Stromal cell of bone marrow (primary cell): ENCODE measurements at regions not wholly inside any gene's neighbourhood (a gene's known extent, or its start where the extent isn't known, plus 50 kb on each side); places are given as distances from the start of the nearest gene placed in this dataset.

ENCODE experiments used
- DNase-seq: peaks from one replicate; pipeline ENCODE4 v3.0.0-alpha.2; 2012; ENCODE audit warnings: low read depth

DNA sequence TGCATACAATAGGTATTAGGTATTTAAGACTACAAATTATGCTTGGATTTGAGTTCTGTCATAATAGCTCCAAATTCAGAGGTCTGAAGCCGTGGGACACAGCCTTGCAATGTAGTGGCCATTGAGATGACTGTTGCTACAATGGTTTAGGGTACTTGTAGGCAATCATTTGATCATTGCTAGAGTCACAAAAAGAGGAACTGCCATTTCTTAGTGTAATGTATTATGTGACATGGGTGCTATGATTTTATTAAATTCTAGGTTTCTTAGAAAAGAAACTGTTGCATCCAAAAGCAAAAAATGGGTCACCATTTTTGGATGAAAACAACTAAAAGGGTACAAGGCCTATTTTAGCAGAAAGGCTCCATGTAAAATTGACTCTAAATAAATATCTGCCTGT lies 129.9 kb upstream of the ZNF644 start:
- no peak for DNase-seq

- DNase-seq: no peak
Observed at GRCh38 chr1:91148641-91149069, 126.8 kb upstream of the ZNF644 start.

DNA sequence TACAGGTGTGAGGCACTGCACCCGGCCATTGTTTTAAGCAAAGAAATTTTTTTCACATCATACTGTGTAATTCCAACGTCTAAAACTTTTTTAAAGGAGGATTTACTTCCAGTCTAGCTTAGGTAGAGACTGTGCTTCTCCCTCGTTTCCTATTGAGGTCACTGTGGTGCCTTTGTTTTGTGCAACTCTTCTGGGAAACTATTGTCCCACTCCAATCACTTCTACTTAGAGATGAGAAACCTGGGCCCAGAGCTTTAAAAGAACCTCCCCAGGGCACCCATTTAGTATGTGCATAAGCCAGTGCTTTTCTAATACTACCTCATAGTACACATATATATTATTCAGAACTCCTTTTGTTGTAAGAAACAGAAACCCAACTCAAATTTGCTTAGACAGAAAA lies 120.0 kb upstream of the ZNF644 start:
- DNase-seq: no peak

GRCh38 chr1:91138959-91139358 lies 117.1 kb upstream of the ZNF644 start:
- no peak for DNase-seq

- DNase-seq: no peak
Observed at GRCh38 chr1:91137173-91137852, 115.5 kb upstream of the ZNF644 start.

GRCh38 chr1:91135799-91136198 lies 114.0 kb upstream of the ZNF644 start:
- DNase-seq: no peak

DNA sequence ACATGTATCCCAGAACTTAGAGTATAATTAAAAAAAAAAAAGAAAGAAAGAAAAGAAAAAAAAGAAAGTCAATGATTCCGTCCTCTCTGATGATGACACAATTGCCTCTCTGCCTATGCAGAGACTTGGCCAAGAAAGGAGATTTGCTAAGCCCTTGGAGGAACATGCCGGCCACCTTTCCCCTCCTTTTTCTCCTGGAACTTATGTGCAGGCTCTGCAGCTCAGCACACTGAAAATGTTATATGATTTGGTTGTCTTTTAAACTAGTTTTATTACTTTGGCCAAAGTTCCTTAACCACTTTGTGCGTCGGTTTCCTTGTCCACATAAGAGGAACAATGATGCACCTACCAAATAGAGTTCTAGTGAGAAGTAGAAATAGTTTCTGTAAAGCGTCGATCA lies 111.4 kb upstream of the ZNF644 start:
- DNase-seq: no peak

DNA sequence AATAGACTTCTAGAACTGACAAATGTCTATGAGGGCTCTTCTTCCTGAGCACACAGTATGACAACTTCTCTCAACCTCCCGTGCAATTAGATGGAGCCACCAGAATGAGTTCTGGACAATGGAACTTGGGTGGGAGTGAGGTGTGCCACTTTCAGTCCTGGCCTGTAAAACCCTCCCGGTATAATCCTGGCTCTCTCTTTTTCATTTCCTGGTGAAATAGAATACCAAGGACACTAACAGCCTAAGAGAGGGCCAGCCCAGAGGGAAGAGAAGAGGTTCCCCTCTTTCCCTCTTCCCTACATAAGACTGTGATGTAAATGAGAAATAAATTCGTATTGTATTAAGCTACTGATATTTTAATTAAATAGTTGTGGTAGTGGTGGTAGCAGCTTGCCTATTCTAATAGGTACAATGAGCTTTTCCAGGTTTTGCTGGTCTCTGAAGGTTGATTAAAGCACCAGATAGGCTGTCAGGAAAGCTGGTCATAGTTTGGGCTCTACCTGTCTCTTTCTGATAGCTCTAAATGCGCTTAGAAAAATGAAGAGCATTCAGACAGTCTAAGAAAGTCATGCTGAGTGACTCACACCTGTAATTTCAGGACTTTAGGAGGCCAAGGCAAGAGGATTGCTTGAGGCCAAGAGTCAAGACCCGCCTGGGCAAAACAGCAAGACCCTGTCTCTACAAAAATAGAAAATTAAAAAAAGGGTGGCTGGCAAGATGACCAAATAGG lies 108.6 kb upstream of the ZNF644 start:
- DNase-seq: no peak

DNA sequence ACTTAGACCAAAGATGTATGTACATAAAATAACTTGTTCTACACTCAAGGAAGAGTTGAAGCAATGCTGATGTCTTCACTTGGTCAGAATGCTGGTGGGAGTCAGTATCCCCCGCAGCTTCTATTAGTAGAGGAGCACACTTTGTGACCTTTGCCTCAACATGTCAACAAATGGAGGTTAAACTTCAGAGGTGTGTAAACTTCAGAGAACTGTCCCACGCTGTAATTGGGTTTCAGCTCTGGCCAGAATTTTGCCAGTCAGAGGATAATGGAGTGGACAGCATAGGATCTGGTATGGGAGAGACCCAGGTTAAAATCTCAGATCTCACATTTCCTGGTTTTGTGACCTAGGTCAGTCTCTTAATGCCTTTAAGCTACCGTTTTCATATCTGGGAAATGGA lies 107.6 kb upstream of the ZNF644 start:
- DNase-seq: no peak

- no peak for DNase-seq
Observed at GRCh38 chr1:91129017-91129416, 107.2 kb upstream of the ZNF644 start.

GRCh38 chr1:91124989-91125417 lies 103.2 kb upstream of the ZNF644 start:
- no peak for DNase-seq

DNA sequence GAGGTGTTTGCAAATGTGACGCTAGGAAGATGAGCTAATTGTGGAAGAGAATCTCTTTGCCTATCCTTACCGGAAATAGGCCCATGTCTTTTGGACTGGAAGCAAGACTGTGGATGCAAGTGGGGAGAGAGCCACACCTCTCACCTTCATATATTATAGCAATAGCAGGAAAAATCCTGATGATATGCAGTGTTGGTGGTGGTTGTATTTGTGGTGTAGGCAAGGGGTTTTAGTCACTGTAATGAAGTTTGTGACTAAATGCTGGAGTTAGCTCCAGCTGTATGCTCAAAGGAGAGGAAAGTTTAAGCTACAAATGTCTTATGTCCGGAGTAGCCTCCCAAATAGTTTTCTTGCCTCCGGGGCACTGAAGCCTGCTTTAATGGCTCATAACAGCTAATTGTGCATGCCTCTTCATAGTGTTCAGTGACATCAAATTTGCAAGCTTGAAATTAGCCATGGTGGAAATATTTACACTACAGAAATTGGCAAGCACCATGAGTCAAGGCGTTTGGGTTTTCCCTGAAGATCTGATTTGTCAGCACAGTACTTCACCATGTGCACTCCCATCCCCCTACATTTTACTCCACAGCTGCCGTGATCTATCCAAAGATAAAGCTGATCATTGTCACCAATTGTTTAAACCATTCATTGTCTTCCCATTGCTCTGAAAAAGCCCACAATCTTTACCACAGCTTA lies 102.6 kb upstream of the ZNF644 start:
- no peak for DNase-seq

DNA sequence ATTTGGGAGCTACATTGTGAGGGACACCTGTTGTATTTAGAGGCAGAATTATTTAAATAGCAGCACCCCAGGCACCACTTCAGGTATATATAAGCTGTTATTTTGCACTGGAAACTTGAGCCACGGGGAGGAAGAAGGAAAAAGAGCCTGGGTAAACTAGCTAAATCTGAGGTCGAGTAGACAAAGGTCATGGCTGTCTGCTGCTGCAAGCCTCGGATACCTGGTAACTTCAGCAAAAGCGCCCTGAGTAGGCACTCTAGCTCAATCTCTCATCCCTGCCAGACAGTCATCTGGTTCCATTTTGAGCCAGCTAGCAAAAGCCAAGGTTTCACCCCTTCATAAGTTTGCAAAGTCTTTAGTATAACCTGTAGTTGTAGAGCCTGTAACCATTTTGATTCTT lies 101.9 kb upstream of the ZNF644 start:
- DNase-seq: no peak

- no peak for DNase-seq
Observed at GRCh38 chr1:91123319-91123718, 101.5 kb upstream of the ZNF644 start.

DNA sequence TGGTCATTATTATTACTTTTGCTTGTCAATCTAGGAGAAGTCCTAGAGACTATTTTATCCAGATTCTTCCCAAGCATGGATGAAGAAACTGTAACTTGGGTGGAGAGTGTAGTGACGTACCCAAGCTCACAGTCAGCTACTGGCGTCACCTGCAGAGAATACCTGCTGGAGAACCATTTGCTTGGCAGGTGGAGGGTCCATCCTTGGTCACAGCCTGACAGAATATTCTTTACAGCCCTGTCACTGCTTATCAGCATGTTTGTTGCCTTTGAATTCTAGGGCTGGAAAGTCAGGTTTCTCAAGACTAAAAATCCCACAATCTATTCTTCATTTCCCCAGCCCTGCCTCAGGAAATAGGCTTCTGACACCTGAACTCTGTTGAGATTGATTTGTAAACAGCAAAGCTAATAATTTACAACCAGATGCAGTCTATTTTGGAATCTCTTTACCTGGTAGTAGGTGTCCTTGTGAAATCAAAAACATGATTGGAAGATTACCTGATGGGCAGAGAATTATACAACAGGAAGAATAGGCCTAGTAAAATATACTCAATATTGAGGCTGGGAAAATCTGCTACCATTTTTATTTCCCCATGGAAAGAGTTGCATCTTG lies 100.4 kb upstream of the ZNF644 start:
- DNase-seq: no peak

GRCh38 chr1:91121366-91121765 lies 99.5 kb upstream of the ZNF644 start:
- no peak for DNase-seq

- DNase-seq: no peak
Observed at GRCh38 chr1:91120936-91121335, 99.1 kb upstream of the ZNF644 start.

- no peak for DNase-seq
Observed at GRCh38 chr1:91120421-91120820, 98.6 kb upstream of the ZNF644 start.

GRCh38 chr1:91104712-91105111 lies 82.9 kb upstream of the ZNF644 start:
- no peak for DNase-seq

DNA sequence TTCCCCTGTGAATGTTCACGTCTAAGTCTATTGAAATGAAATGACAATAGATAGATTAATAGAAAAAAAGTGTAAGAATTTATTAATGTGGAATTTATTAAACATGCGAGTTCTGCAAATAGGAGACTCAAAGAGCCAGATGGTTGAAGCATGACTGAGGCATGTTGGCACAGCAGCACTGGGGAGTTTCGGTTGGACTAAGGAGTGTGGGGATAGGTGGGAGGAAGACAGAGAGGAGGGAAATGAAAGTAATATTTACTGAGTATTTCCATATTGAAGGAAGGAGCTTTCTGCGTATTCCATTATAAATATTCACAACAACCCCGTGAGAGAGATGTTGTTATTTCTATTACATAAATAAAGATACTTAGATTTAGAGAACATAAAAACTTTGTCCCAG lies 79.5 kb upstream of the ZNF644 start:
- DNase-seq: no peak

DNA sequence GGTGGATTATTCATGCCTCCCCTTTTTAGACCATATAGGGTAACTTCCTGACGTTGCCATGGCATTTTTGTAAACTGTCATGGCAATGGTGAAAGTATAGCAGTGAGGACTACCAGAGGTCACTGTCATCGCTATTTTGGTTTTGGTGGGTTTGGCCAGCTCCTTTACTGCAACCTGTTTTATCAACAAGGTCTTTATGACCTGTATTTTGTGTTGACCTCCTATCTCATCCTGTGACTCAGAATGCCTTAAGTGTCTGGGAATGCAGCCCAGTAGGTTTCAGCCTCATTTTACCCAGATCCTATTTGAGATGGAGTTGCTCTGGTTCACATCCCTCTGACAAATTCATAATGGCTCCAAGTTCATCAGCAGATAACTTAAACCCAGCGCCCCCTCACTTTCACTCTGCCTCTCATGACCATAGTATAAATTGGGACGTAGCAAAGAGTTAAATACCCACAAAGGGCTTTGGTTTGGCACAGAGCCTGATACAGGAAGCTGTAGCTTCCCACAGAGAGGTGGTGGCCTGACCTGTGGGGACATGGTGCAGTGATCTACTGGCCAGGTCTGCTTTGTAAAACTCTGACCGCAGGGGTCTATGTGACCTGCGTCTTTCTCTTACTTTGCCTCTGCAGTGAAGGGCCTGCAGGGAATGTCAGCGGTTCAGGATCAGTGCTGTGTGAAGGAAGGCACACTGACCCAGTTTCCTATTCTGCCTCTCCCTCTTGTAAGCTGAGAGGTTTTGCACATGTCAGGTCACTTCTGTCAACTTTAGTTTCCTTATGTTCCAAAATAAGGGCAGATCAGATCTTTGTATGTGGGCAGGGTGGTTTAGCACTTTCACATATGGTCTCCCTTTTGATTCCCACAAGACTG lies 78.1 kb upstream of the ZNF644 start:
- DNase-seq: no peak
